ENCODE measurements at regions not wholly inside any gene's neighbourhood (a gene's known extent, or its start where the extent isn't known, plus 50 kb on each side); places are given as distances from the start of the nearest gene placed in this dataset.

DNA sequence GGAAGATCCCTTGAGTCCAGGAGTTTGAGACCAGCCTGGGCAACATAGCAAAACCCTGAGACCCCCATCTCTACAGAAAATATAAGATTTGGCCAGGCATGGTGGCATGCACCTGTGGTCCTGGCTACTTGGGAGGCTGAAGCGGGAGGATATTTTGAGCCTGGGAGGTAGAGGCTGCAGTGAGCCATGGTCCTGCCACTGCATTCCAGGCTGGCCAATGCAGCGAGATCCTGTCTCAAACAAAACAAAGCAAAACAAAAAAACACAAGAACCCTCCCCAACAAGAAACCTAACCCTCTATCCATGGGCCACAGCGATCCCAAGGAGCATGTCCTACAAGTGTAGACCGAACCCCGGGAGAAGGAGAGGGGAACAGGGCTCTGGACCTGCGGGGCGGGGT lies 133.3 kb downstream of the MGAT5B start:
- TF ChIP-seq, protein P1, sequence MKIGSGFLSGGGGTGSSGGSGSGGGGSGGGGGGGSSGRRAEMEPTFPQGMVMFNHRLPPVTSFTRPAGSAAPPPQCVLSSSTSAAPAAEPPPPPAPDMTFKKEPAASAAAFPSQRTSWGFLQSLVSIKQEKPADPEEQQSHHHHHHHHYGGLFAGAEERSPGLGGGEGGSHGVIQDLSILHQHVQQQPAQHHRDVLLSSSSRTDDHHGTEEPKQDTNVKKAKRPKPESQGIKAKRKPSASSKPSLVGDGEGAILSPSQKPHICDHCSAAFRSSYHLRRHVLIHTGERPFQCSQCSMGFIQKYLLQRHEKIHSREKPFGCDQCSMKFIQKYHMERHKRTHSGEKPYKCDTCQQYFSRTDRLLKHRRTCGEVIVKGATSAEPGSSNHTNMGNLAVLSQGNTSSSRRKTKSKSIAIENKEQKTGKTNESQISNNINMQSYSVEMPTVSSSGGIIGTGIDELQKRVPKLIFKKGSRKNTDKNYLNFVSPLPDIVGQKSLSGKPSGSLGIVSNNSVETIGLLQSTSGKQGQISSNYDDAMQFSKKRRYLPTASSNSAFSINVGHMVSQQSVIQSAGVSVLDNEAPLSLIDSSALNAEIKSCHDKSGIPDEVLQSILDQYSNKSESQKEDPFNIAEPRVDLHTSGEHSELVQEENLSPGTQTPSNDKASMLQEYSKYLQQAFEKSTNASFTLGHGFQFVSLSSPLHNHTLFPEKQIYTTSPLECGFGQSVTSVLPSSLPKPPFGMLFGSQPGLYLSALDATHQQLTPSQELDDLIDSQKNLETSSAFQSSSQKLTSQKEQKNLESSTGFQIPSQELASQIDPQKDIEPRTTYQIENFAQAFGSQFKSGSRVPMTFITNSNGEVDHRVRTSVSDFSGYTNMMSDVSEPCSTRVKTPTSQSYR (CRISPR knock-in tag; IDR thresholded peaks at IDR 0.05) = no peak
- TF ChIP-seq JUN (CRISPR knock-in tag; IDR thresholded peaks at IDR 0.05) (no peak), CREM (CRISPR knock-in tag; IDR thresholded peaks at IDR 0.05) (no peak), GABPB1 (CRISPR knock-in tag; IDR thresholded peaks at IDR 0.05) (no peak), FOXK1 (CRISPR knock-in tag; IDR thresholded peaks at IDR 0.05) (no peak)
- TF ChIP-seq, protein P2, sequence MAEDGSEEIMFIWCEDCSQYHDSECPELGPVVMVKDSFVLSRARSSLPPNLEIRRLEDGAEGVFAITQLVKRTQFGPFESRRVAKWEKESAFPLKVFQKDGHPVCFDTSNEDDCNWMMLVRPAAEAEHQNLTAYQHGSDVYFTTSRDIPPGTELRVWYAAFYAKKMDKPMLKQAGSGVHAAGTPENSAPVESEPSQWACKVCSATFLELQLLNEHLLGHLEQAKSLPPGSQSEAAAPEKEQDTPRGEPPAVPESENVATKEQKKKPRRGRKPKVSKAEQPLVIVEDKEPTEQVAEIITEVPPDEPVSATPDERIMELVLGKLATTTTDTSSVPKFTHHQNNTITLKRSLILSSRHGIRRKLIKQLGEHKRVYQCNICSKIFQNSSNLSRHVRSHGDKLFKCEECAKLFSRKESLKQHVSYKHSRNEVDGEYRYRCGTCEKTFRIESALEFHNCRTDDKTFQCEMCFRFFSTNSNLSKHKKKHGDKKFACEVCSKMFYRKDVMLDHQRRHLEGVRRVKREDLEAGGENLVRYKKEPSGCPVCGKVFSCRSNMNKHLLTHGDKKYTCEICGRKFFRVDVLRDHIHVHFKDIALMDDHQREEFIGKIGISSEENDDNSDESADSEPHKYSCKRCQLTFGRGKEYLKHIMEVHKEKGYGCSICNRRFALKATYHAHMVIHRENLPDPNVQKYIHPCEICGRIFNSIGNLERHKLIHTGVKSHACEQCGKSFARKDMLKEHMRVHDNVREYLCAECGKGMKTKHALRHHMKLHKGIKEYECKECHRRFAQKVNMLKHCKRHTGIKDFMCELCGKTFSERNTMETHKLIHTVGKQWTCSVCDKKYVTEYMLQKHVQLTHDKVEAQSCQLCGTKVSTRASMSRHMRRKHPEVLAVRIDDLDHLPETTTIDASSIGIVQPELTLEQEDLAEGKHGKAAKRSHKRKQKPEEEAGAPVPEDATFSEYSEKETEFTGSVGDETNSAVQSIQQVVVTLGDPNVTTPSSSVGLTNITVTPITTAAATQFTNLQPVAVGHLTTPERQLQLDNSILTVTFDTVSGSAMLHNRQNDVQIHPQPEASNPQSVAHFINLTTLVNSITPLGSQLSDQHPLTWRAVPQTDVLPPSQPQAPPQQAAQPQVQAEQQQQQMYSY (CRISPR knock-in tag; IDR thresholded peaks at IDR 0.05) = no peak
- TF ChIP-seq, protein P3, sequence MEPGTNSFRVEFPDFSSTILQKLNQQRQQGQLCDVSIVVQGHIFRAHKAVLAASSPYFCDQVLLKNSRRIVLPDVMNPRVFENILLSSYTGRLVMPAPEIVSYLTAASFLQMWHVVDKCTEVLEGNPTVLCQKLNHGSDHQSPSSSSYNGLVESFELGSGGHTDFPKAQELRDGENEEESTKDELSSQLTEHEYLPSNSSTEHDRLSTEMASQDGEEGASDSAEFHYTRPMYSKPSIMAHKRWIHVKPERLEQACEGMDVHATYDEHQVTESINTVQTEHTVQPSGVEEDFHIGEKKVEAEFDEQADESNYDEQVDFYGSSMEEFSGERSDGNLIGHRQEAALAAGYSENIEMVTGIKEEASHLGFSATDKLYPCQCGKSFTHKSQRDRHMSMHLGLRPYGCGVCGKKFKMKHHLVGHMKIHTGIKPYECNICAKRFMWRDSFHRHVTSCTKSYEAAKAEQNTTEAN (CRISPR knock-in tag; IDR thresholded peaks at IDR 0.05) = no peak
- TF ChIP-seq, protein P4, sequence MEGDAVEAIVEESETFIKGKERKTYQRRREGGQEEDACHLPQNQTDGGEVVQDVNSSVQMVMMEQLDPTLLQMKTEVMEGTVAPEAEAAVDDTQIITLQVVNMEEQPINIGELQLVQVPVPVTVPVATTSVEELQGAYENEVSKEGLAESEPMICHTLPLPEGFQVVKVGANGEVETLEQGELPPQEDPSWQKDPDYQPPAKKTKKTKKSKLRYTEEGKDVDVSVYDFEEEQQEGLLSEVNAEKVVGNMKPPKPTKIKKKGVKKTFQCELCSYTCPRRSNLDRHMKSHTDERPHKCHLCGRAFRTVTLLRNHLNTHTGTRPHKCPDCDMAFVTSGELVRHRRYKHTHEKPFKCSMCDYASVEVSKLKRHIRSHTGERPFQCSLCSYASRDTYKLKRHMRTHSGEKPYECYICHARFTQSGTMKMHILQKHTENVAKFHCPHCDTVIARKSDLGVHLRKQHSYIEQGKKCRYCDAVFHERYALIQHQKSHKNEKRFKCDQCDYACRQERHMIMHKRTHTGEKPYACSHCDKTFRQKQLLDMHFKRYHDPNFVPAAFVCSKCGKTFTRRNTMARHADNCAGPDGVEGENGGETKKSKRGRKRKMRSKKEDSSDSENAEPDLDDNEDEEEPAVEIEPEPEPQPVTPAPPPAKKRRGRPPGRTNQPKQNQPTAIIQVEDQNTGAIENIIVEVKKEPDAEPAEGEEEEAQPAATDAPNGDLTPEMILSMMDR (IDR thresholded peaks at IDR 0.05) = no peak
